Esophagus muscularis mucosa (tissue), 4 donors: ENCODE measurements at regions not wholly inside any gene's neighbourhood (a gene's known extent, or its start where the extent isn't known, plus 50 kb on each side); places are given as distances from the start of the nearest gene placed in this dataset.

Source experiments
- DNase-seq: peaks from one replicate; pipeline ENCODE4 v3.0.0-alpha.2; 2017; ENCODE audit errors: extremely low spot score
- H3K27ac ChIP-seq, 4 donors: fragments of 200-600 bp; sonication (generic); replicated peaks in 1 of 4; 1 replicate in 3 of 4; 2 replicates in 1 of 4; pipeline ENCODE4 v1.5.1; 2016 to 2019; ENCODE audit warnings: mild to moderate bottlenecking in 1 of 4
- H3K27me3 ChIP-seq, 4 donors: fragments of 200-600 bp; sonication (generic); one replicate each; pipeline versions ENCODE4 v1.5.1 to v1.6.0; 2016 to 2019
- H3K36me3 ChIP-seq, 4 donors: fragments of 200-600 bp; sonication (generic); one replicate each; pipeline ENCODE4 v1.5.1; 2016 to 2019
- H3K4me1 ChIP-seq, 4 donors: fragments of 200-600 bp; sonication (generic); one replicate each; pipeline ENCODE4 v1.5.1; 2016 to 2019
- H3K4me3 ChIP-seq, 4 donors: fragments of 200-600 bp; sonication (generic); 1 replicate in 2 of 4; 2 replicates in 2 of 4; pipeline ENCODE4 v1.5.1; 2016 to 2019; ENCODE audit warnings: mild to moderate bottlenecking in 4 of 4, moderate library complexity in 1 of 4
- H3K9me3 ChIP-seq, 4 donors: fragments of 200-600 bp; sonication (generic); 1 replicate in 3 of 4; 2 replicates in 1 of 4; pipeline ENCODE4 v1.5.1; 2016 to 2019
- CTCF ChIP-seq, 3 experiments: fragments of 200-600 bp in 2 of 3; fragments of 450-650 bp in 1 of 3; sonication (generic) in 2 of 3; IDR thresholded peaks; one replicate each; pipeline ENCODE4 v1.5.1; 2017 to 2019; ENCODE audit warnings: antibody characterized with exemption in 3 of 3, mild to moderate bottlenecking in 2 of 3, moderate library complexity in 1 of 3
- EP300 ChIP-seq: sonication (generic); formaldehyde crosslinking; IDR thresholded peaks from one replicate; pipeline ENCODE4 v1.6.1; 2017; ENCODE audit warnings: antibody characterized with exemption
- POLR2A ChIP-seq: fragments of 450-650 bp; IDR thresholded peaks from one replicate; pipeline ENCODE4 v1.6.1; 2017; ENCODE audit warnings: antibody characterized with exemption, moderate library complexity, mild to moderate bottlenecking, low read depth
- POLR2AphosphoS5 ChIP-seq, 2 donors: sonication (generic); formaldehyde crosslinking; IDR thresholded peaks; one replicate each; pipeline ENCODE4 v1.6.1; 2017; ENCODE audit warnings: antibody characterized with exemption in 2 of 2
- WGBS: methylation state at CpG from one replicate; pipeline ENCODE4 v1.1.5; 2018; 5-methylcytosine and 5-hydroxymethylcytosine counted together
- intact Hi-C: fragments of 100-400 bp; cut with DNase I; formaldehyde crosslinking; loops from one replicate; pipeline ENCODE4 v1.15.1; 2023

- Histone ChIP-seq H3K27ac (peak overlapping the region in 3 of 4 donors; percentile 72 to 79 (median 77)), H3K9me3 (no peaks in the 10 kb centered on the region), H3K27me3 (no peaks in the 10 kb centered on the region), H3K36me3 (no peaks in the 10 kb centered on the region), H3K4me3 (no peak overlapping the region), H3K4me1 (peaks cover 3 to 37% (median 29%) of the 10 kb centered on the region in 4 donors)
- 76% methylated on average over 5 of the region's 5 CpGs for WGBS
- intact Hi-C loops, result no loop called here
- no peak for DNase-seq
- TF ChIP-seq POLR2AphosphoS5 (IDR thresholded peaks at IDR 0.05) (no peak), EP300 (no peak), POLR2A (no peak), CTCF (IDR thresholded peaks at IDR 0.05) (no peak)
These were observed 261.8 kb upstream of the MYOCD start for GRCh38 chr17:12403881-12404398.

GRCh38 chr17:12406623-12407215 is 259.0 kb upstream of the MYOCD start:
- TF ChIP-seq POLR2A (no peak), CTCF (IDR thresholded peaks at IDR 0.05) (no peak), EP300 (no peak), POLR2AphosphoS5 (IDR thresholded peaks at IDR 0.05) (peak in 1 of 2 donors; percentile 29)
- peak; percentile 80 for DNase-seq
- 41% methylated on average over 5 of the region's 5 CpGs for WGBS
- Histone ChIP-seq H3K4me1 (peaks cover 3 to 35% (median 28%) of the 10 kb centered on the region in 4 donors), H3K4me3 (no peak overlapping the region), H3K27me3 (no peaks in the 10 kb centered on the region), H3K27ac (peak overlapping the region; percentile 69 to 79 (median 74)), H3K36me3 (no peaks in the 10 kb centered on the region), H3K9me3 (no peaks in the 10 kb centered on the region)
- intact Hi-C loops, result no loop called here

- peaks cover 3 to 35% (median 28%) of the 10 kb centered on the region in 4 donors for H3K4me1 ChIP-seq
- peak overlapping the region; percentile 69 to 79 (median 74) for H3K27ac ChIP-seq
- H3K36me3 ChIP-seq, result no peaks in the 10 kb centered on the region
- TF ChIP-seq EP300 (no peak), POLR2A (no peak), CTCF (IDR thresholded peaks at IDR 0.05) (no peak), POLR2AphosphoS5 (IDR thresholded peaks at IDR 0.05) (no peak)
- H3K27me3 ChIP-seq, result no peaks in the 10 kb centered on the region
- H3K9me3 ChIP-seq, result no peaks in the 10 kb centered on the region
- DNase-seq, result peak; percentile 80
- H3K4me3 ChIP-seq, result no peak overlapping the region
- 68% methylated on average over 5 of the region's 5 CpGs for WGBS
- intact Hi-C loops, result no loop called here
These were observed 258.0 kb upstream of the MYOCD start for GRCh38 chr17:12407495-12408252.

GRCh38 chr17:12409082-12409481 is 256.6 kb upstream of the MYOCD start:
- DNase-seq, result no peak
- intact Hi-C loops, result no loop called here
- Histone ChIP-seq H3K36me3 (no peaks in the 10 kb centered on the region), H3K27me3 (no peaks in the 10 kb centered on the region), H3K4me3 (no peak overlapping the region), H3K9me3 (no peaks in the 10 kb centered on the region), H3K27ac (peak overlapping the region; percentile 69 to 79 (median 74)), H3K4me1 (peaks cover 3 to 38% (median 31%) of the 10 kb centered on the region in 4 donors)
- TF ChIP-seq EP300 (no peak), CTCF (IDR thresholded peaks at IDR 0.05) (no peak), POLR2A (no peak), POLR2AphosphoS5 (IDR thresholded peaks at IDR 0.05) (no peak)
- WGBS, result 92% methylated on average over 3 of the region's 3 CpGs
